Liver (tissue), 7 donors: ENCODE measurements at regions not wholly inside any gene's neighbourhood (a gene's known extent, or its start where the extent isn't known, plus 50 kb on each side); places are given as distances from the start of the nearest gene placed in this dataset.

Experiments
- DNase-seq: peaks from one replicate; pipeline ENCODE4 v3.0.0-alpha.2; 2017; ENCODE audit warnings: low spot score
- H3K27ac ChIP-seq, 2 donors: one replicate each; pipeline ENCODE4 v1.7.0; 2013; ENCODE audit warnings: inconsistent platforms in 2 of 2, low read length in 2 of 2, control low read depth in 1 of 2, low read depth in 1 of 2, mild to moderate bottlenecking in 1 of 2
- H3K27me3 ChIP-seq, 4 donors: one replicate each; pipeline versions ENCODE4 v1.6.1 to v1.7.0; 2013; ENCODE audit warnings: low read length in 3 of 4, inconsistent platforms in 1 of 4, mild to moderate bottlenecking in 1 of 4, moderate library complexity in 1 of 4; ENCODE audit not compliant: control insufficient read depth in 4 of 4, insufficient read depth in 4 of 4
- H3K36me3 ChIP-seq, 4 donors: one replicate each; pipeline versions ENCODE4 v1.6.1 to v1.7.0; 2013; ENCODE audit warnings: low read length in 3 of 4, mild to moderate bottlenecking in 3 of 4, low read depth in 1 of 4, moderate library complexity in 1 of 4; ENCODE audit not compliant: control insufficient read depth in 4 of 4, insufficient read depth in 3 of 4
- H3K4me1 ChIP-seq, 4 donors: one replicate each; pipeline versions ENCODE4 v1.6.1 to v1.7.0; 2013; ENCODE audit warnings: low read length in 3 of 4, mild to moderate bottlenecking in 3 of 4, moderate library complexity in 1 of 4; ENCODE audit not compliant: control insufficient read depth in 4 of 4, insufficient read depth in 4 of 4
- H3K4me3 ChIP-seq, 3 donors: one replicate each; pipeline versions ENCODE4 v1.6.1 to v1.7.0; 2013; ENCODE audit warnings: low read length in 3 of 3, control low read depth in 1 of 3, low read depth in 1 of 3, mild to moderate bottlenecking in 1 of 3
- H3K9ac ChIP-seq, 2 donors: one replicate each; pipeline ENCODE4 v1.7.0; 2013; ENCODE audit warnings: low read length in 2 of 2, mild to moderate bottlenecking in 2 of 2, moderate library complexity in 2 of 2, control low read depth in 1 of 2, low read depth in 1 of 2
- H3K9me3 ChIP-seq, 4 donors: one replicate each; pipeline versions ENCODE4 v1.6.1 to v1.7.0; 2013; ENCODE audit warnings: low read length in 3 of 4; ENCODE audit not compliant: control insufficient read depth in 4 of 4
- ATF3 ChIP-seq: IDR thresholded peaks from 2 replicates; pipeline ENCODE4 v1.6.1; 2016; ENCODE audit warnings: antibody characterized with exemption
- FOXA1 ChIP-seq: IDR thresholded peaks from 2 replicates; pipeline ENCODE4 v1.6.1; 2016; ENCODE audit warnings: antibody characterized with exemption
- FOXA2 ChIP-seq: IDR thresholded peaks from 2 replicates; pipeline ENCODE4 v1.6.1; 2016; ENCODE audit warnings: antibody characterized with exemption
- HNF4A ChIP-seq, 2 donors: conservative IDR thresholded peaks; 2 replicates each; pipeline ENCODE4 v1.6.1; 2016; ENCODE audit warnings: antibody characterized with exemption in 2 of 2, mild to moderate bottlenecking in 2 of 2
- MAX ChIP-seq: IDR thresholded peaks from 2 replicates; pipeline ENCODE4 v1.6.1; 2016; ENCODE audit warnings: antibody characterized with exemption
- NR2F2 ChIP-seq: IDR thresholded peaks from 2 replicates; pipeline ENCODE4 v1.6.1; 2016; ENCODE audit warnings: antibody characterized with exemption
- RAD21 ChIP-seq, 2 donors: IDR thresholded peaks; 2 replicates each; pipeline ENCODE4 v1.6.1; 2016; ENCODE audit warnings: antibody characterized with exemption in 2 of 2, mild to moderate bottlenecking in 2 of 2
- RXRA ChIP-seq, 2 donors: IDR thresholded peaks; 2 replicates each; pipeline ENCODE4 v1.6.1; 2017 to 2018; ENCODE audit warnings: antibody characterized with exemption in 2 of 2, mild to moderate bottlenecking in 1 of 2
- SP1 ChIP-seq: IDR thresholded peaks from 2 replicates; pipeline ENCODE4 v1.6.1; 2018; ENCODE audit warnings: antibody characterized with exemption, mild to moderate bottlenecking
- TAF1 ChIP-seq: conservative IDR thresholded peaks from 2 replicates; pipeline ENCODE4 v1.6.1; 2016; ENCODE audit warnings: antibody characterized with exemption, mild to moderate bottlenecking
- ZBTB33 ChIP-seq: IDR thresholded peaks from 2 replicates; pipeline ENCODE4 v1.6.1; 2016; ENCODE audit warnings: antibody characterized with exemption
- WGBS: extraction: QIAGEN DNeasy Blood & Tissue Kit; methylation state at CpG from one replicate; pipeline ENCODE4 v1.1.7; 2013; 5-methylcytosine and 5-hydroxymethylcytosine counted together
- donor health status: healthy.
- donor health status: healthy.
- donor health status: healthy.
- donor health status: healthy.

- Histone ChIP-seq H3K4me1 (no peaks in the 10 kb centered on the region), H3K9me3 (peaks cover 0 to 2% (median 0%) of the 10 kb centered on the region in 4 donors), H3K4me3 (no peak overlapping the region), H3K36me3 (no peaks in the 10 kb centered on the region), H3K27me3 (no peaks in the 10 kb centered on the region), H3K9ac (no peak overlapping the region), H3K27ac (no peak overlapping the region)
- WGBS: 45% methylated on average over 2 of the region's 2 CpGs
- TF ChIP-seq NR2F2 (no peak), MAX (no peak), HNF4A (conservative IDR thresholded peaks at IDR 0.05) (no peak), TAF1 (no peak)
- no peak for DNase-seq
Observed at GRCh38 chrX:25941087-25941486, 197.1 kb upstream of the MAGEB18 start.

- no peak overlapping the region for H3K9ac ChIP-seq
Observed at GRCh38 chrX:25941559-25942250, 196.4 kb upstream of the MAGEB18 start.

GRCh38 chrX:25968920-25969319 lies 169.2 kb upstream of the MAGEB18 start:
- H3K36me3 ChIP-seq: no peaks in the 10 kb centered on the region
- H3K27me3 ChIP-seq: no peaks in the 10 kb centered on the region
- no peak for TF ChIP-seq FOXA2
- peak; percentile 16 to 63 for TF ChIP-seq RAD21 (IDR thresholded peaks at IDR 0.05)
- H3K9ac ChIP-seq: no peak overlapping the region
- H3K4me3 ChIP-seq: no peak overlapping the region
- DNase-seq: no peak
- H3K4me1 ChIP-seq: no peaks in the 10 kb centered on the region
- no peaks in the 10 kb centered on the region for H3K9me3 ChIP-seq
- no peak overlapping the region for H3K27ac ChIP-seq
- WGBS: 43% methylated on average over 12 of the region's 12 CpGs

More at GRCh38 chrX:25941559-25942250, 196.4 kb upstream of the MAGEB18 start:
- 65% methylated on average over 4 of the region's 4 CpGs for WGBS
- Histone ChIP-seq H3K27me3 (no peaks in the 10 kb centered on the region), H3K9me3 (peaks cover 0 to 5% (median 0%) of the 10 kb centered on the region in 4 donors), H3K36me3 (no peaks in the 10 kb centered on the region), H3K4me1 (no peaks in the 10 kb centered on the region), H3K4me3 (no peak overlapping the region), H3K27ac (no peak overlapping the region)
- no peak for DNase-seq
- no peak for TF ChIP-seq ZBTB33
- no peak for TF ChIP-seq SP1
- no peak for TF ChIP-seq MAX
- no peak for TF ChIP-seq ATF3
- TF ChIP-seq NR2F2: no peak
- no peak for TF ChIP-seq TAF1
- no peak for TF ChIP-seq FOXA1
- TF ChIP-seq RXRA (IDR thresholded peaks at IDR 0.05): no peak
